SJSA1 (cell line): ENCODE measurements at regions not wholly inside any gene's neighbourhood (a gene's known extent, or its start where the extent isn't known, plus 50 kb on each side); places are given as distances from the start of the nearest gene placed in this dataset.

Experiments used
- DNase-seq, 2 experiments: peaks; one replicate each; pipeline ENCODE4 v3.0.0-alpha.2; 2015 to 2020; ENCODE audit warnings: low spot score in 2 of 2, low read depth in 1 of 2
- H3K27ac ChIP-seq: fragments of 250-450 bp; sonication (Bioruptor Pico); 2 replicates; pipeline ENCODE4 v1.5.1; 2020; ENCODE audit warnings: mild to moderate bottlenecking, moderate library complexity
- H3K27me3 ChIP-seq: fragments of 250-450 bp; sonication (Bioruptor Pico); replicated peaks from 2 replicates; pipeline ENCODE4 v1.5.1; 2020; ENCODE audit warnings: mild to moderate bottlenecking, moderate library complexity
- H3K36me3 ChIP-seq: fragments of 250-450 bp; sonication (Bioruptor Pico); 2 replicates; pipeline ENCODE4 v1.5.1; 2020; ENCODE audit warnings: mild to moderate bottlenecking
- H3K4me1 ChIP-seq: fragments of 250-450 bp; sonication (Bioruptor Pico); replicated peaks from 2 replicates; pipeline ENCODE4 v1.6.1; 2021; ENCODE audit warnings: mild to moderate bottlenecking
- H3K4me3 ChIP-seq: fragments of 250-450 bp; sonication (Bioruptor Pico); 2 replicates; pipeline ENCODE4 v1.5.1; 2020; ENCODE audit warnings: mild to moderate bottlenecking
- H3K9me3 ChIP-seq: fragments of 250-450 bp; sonication (Bioruptor Pico); replicated peaks from 2 replicates; pipeline ENCODE4 v1.5.1; 2020; ENCODE audit warnings: mild to moderate bottlenecking

GRCh38 chr2:33791625-33792024, 192.5 kb upstream of the FAM98A start:
- DNase-seq: no peak
- Histone ChIP-seq H3K4me3 (no peak overlapping the region), H3K27ac (no peak overlapping the region), H3K36me3 (no peaks in the 10 kb centered on the region), H3K9me3 (no peaks in the 10 kb centered on the region), H3K4me1 (no peaks in the 10 kb centered on the region), H3K27me3 (no peaks in the 10 kb centered on the region)

- Histone ChIP-seq H3K4me1 (no peaks in the 10 kb centered on the region), H3K27ac (no peak overlapping the region), H3K4me3 (no peak overlapping the region), H3K9me3 (no peaks in the 10 kb centered on the region), H3K36me3 (no peaks in the 10 kb centered on the region), H3K27me3 (no peaks in the 10 kb centered on the region)
- no peak for DNase-seq
These were observed 188.9 kb upstream of the FAM98A start for GRCh38 chr2:33788044-33788443.

GRCh38 chr2:33786881-33787280, 187.8 kb upstream of the FAM98A start:
- no peak overlapping the region for H3K4me3 ChIP-seq
- H3K27me3 ChIP-seq: no peaks in the 10 kb centered on the region
- no peaks in the 10 kb centered on the region for H3K9me3 ChIP-seq
- H3K36me3 ChIP-seq: no peaks in the 10 kb centered on the region
- no peaks in the 10 kb centered on the region for H3K4me1 ChIP-seq
- no peak overlapping the region for H3K27ac ChIP-seq
- no peak for DNase-seq

- Histone ChIP-seq H3K9me3 (no peaks in the 10 kb centered on the region), H3K27ac (no peak overlapping the region), H3K36me3 (no peaks in the 10 kb centered on the region), H3K4me1 (no peaks in the 10 kb centered on the region), H3K27me3 (no peaks in the 10 kb centered on the region), H3K4me3 (no peak overlapping the region)
- no peak for DNase-seq
These were observed 186.4 kb upstream of the FAM98A start for GRCh38 chr2:33785201-33786106.

GRCh38 chr2:33784488-33784887, 185.4 kb upstream of the FAM98A start:
- Histone ChIP-seq H3K4me1 (no peaks in the 10 kb centered on the region), H3K27ac (no peak overlapping the region)

GRCh38 chr2:33782395-33783230, 183.5 kb upstream of the FAM98A start:
- Histone ChIP-seq H3K4me1 (no peaks in the 10 kb centered on the region), H3K27me3 (no peaks in the 10 kb centered on the region), H3K4me3 (no peak overlapping the region), H3K27ac (no peak overlapping the region), H3K9me3 (no peaks in the 10 kb centered on the region), H3K36me3 (no peaks in the 10 kb centered on the region)
- DNase-seq: no peak

More at GRCh38 chr2:33784488-33784887, 185.4 kb upstream of the FAM98A start:
- Histone ChIP-seq H3K27me3 (no peaks in the 10 kb centered on the region), H3K36me3 (no peaks in the 10 kb centered on the region), H3K4me3 (no peak overlapping the region), H3K9me3 (no peaks in the 10 kb centered on the region)
- DNase-seq: no peak

DNA sequence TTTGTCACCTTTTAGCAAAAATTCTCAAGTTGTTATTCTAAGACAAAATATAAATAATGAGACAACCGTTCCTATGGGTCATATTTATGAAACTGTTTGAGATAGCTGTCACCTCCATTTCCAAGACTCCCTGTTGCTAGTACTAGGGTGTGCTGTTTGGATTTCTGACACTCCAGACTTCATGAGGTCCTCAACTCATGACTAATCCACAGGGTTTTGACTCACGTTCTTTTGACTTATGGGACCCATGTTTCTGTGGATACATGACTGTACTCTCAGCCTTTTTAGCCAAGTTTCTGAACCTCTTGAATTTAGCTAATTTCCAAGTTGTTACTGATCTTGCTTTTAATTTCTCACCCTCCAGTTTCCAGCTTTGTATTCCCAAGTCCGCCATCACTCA, 178.7 kb upstream of the FAM98A start:
- Histone ChIP-seq H3K4me1 (no peaks in the 10 kb centered on the region), H3K4me3 (no peak overlapping the region), H3K9me3 (no peaks in the 10 kb centered on the region), H3K27ac (no peak overlapping the region), H3K27me3 (no peaks in the 10 kb centered on the region), H3K36me3 (no peaks in the 10 kb centered on the region)
- DNase-seq: no peak

- H3K4me3 ChIP-seq: no peak overlapping the region
- H3K9me3 ChIP-seq: no peaks in the 10 kb centered on the region
- H3K27ac ChIP-seq: no peak overlapping the region
- H3K4me1 ChIP-seq: no peaks in the 10 kb centered on the region
- H3K27me3 ChIP-seq: no peaks in the 10 kb centered on the region
- no peaks in the 10 kb centered on the region for H3K36me3 ChIP-seq
- DNase-seq: no peak
These were observed 176.2 kb upstream of the FAM98A start for GRCh38 chr2:33775306-33775705.

- Histone ChIP-seq H3K4me3 (no peak overlapping the region), H3K4me1 (no peaks in the 10 kb centered on the region), H3K9me3 (no peaks in the 10 kb centered on the region), H3K27ac (no peak overlapping the region), H3K36me3 (no peaks in the 10 kb centered on the region), H3K27me3 (no peaks in the 10 kb centered on the region)
- DNase-seq: no peak
These were observed 170.9 kb upstream of the FAM98A start for GRCh38 chr2:33770023-33770422.

GRCh38 chr2:33766175-33766574, 167.1 kb upstream of the FAM98A start:
- H3K27ac ChIP-seq: no peak overlapping the region
- H3K4me3 ChIP-seq: no peak overlapping the region
- no peaks in the 10 kb centered on the region for H3K9me3 ChIP-seq
- DNase-seq: no peak
- no peaks in the 10 kb centered on the region for H3K4me1 ChIP-seq
- H3K36me3 ChIP-seq: no peaks in the 10 kb centered on the region
- H3K27me3 ChIP-seq: no peaks in the 10 kb centered on the region

- H3K9me3 ChIP-seq: no peaks in the 10 kb centered on the region
- no peaks in the 10 kb centered on the region for H3K27me3 ChIP-seq
- no peak overlapping the region for H3K27ac ChIP-seq
- no peak overlapping the region for H3K4me3 ChIP-seq
- no peaks in the 10 kb centered on the region for H3K4me1 ChIP-seq
- no peaks in the 10 kb centered on the region for H3K36me3 ChIP-seq
- DNase-seq: no peak
These were observed 166.0 kb upstream of the FAM98A start for GRCh38 chr2:33765122-33765521.

DNA sequence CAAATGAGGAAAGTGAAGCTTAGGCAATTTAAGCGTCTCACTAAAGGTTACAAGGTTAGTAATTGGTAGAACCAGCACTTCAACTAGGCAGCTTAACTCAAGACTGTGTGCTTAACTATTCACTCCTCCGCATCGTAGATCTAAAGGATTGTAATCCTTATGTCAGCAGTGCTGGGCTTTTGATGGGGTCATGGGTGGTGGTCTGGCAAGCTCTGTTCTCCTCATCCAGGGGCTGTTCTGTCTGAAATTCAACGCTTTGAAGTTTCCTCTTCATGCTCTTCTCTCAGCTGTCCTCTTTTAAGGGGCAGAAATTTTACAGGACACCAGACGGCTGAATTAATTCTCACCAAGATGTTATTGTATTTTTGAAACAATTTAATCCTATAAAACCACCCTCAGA, 165.5 kb upstream of the FAM98A start:
- Histone ChIP-seq H3K4me1 (no peaks in the 10 kb centered on the region), H3K27me3 (no peaks in the 10 kb centered on the region), H3K9me3 (no peaks in the 10 kb centered on the region), H3K27ac (no peak overlapping the region), H3K4me3 (no peak overlapping the region), H3K36me3 (no peaks in the 10 kb centered on the region)
- DNase-seq: no peak

GRCh38 chr2:33763671-33764310, 164.7 kb upstream of the FAM98A start:
- Histone ChIP-seq H3K27ac (no peak overlapping the region), H3K4me3 (no peak overlapping the region), H3K27me3 (no peaks in the 10 kb centered on the region), H3K4me1 (no peaks in the 10 kb centered on the region), H3K9me3 (no peaks in the 10 kb centered on the region), H3K36me3 (no peaks in the 10 kb centered on the region)
- DNase-seq: no peak

GRCh38 chr2:33762636-33763035, 163.5 kb upstream of the FAM98A start:
- no peak overlapping the region for H3K27ac ChIP-seq

More at GRCh38 chr2:33762636-33763035, 163.5 kb upstream of the FAM98A start:
- Histone ChIP-seq H3K27me3 (no peaks in the 10 kb centered on the region), H3K4me1 (no peaks in the 10 kb centered on the region), H3K9me3 (no peaks in the 10 kb centered on the region), H3K4me3 (no peak overlapping the region), H3K36me3 (no peaks in the 10 kb centered on the region)
- no peak for DNase-seq
